Activated T-helper 1 cell treated with anti-CD3 and anti-CD28 coated beads, Interleukin-12 subunit alpha, Interleukin-12 subunit beta, Interleukin-2, Interleukin-4 antibody, amounts not matched to agents 30 ng/mL and 10 ng/mL and 1 ng/mL, durations not matched to agents 14 hours and 24 hours and 36 hours (primary cell): ENCODE measurements at regions not wholly inside any gene's neighbourhood (a gene's known extent, or its start where the extent isn't known, plus 50 kb on each side); places are given as distances from the start of the nearest gene placed in this dataset.
"Not testable (repeated sequence)": the region's sequence is repeated elsewhere in the genome, so short reads cannot be mapped to it uniquely, and the experiment has no call there.

ENCODE experiments used
- DNase-seq: peaks from one replicate; pipeline ENCODE4 v3.0.0; 2021; ENCODE audit warnings: low spot score
- H3K27ac Mint-ChIP-seq: one replicate; pipeline ENCODE4 v1.8.0; 2021; ENCODE audit warnings: mild to moderate bottlenecking, mixed read lengths
- H3K27me3 Mint-ChIP-seq: one replicate; pipeline ENCODE4 v1.8.0; 2022; ENCODE audit warnings: mild to moderate bottlenecking, moderate library complexity, mixed read lengths; ENCODE audit not compliant: insufficient read depth
- H3K36me3 Mint-ChIP-seq: one replicate; pipeline ENCODE4 v1.8.0; 2021; ENCODE audit warnings: low read depth, mixed read lengths
- H3K4me1 Mint-ChIP-seq: one replicate; pipeline ENCODE4 v1.8.0; 2021; ENCODE audit warnings: low read depth, mixed read lengths
- H3K4me3 Mint-ChIP-seq: one replicate; pipeline ENCODE4 v1.8.0; 2021; ENCODE audit warnings: mild to moderate bottlenecking, moderate library complexity, mixed read lengths
- H3K9me3 Mint-ChIP-seq: one replicate; pipeline ENCODE4 v1.8.0; 2021; ENCODE audit warnings: mixed read lengths
- intact Hi-C: fragments of 100-400 bp; cut with micrococcal nuclease; formaldehyde crosslinking; loops from one replicate; pipeline ENCODE4 v1.15.1; 2024

DNA sequence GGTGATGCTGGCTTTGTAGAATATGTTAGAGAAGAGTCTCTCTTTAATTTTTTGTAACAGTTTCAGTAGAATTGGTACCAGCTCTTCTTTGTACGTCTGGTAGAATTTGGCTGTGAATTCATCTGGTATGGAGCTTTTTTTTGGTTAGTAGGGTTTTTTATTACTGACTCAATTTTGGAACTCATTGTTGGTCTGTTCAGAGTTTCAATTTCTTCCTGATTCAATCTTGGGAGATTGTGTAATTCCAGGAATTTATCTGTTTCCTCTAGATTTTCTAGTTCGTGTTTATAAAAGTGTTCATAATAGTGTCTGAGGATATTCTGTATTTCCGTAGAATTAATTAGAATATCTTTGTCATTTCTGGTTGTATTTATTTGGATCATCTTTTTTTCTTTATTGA is 943.5 kb downstream of the TRIB2 start:
- Mint-ChIP-seq H3K27me3 (no peaks in the 10 kb centered on the region), H3K4me3 (no peak overlapping the region), H3K9me3 (no peaks in the 10 kb centered on the region), H3K4me1 (no peaks in the 10 kb centered on the region), H3K36me3 (no peaks in the 10 kb centered on the region), H3K27ac (no peak overlapping the region)
- no peak for DNase-seq
- intact Hi-C loops, result no loop called here

DNA sequence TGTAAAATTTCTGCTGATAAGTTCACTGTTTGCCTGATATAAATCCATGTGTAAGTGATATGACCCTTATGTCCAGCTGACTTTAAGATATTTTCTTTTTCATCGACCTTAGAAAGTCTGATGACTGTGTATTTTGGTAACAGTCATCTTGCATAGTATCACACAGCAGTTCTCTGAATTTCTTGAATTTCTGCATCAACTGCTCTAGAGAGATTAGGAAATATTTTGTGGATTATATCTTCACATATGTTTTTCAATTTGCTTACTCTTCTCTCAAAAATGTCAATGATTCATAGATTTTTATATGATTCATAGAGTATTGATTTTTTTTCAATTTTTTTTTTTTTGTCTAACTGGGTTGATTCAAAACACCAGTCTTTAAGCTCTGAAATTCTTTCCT is 945.3 kb downstream of the TRIB2 start:
- no peaks in the 10 kb centered on the region for H3K9me3 Mint-ChIP-seq
- no peaks in the 10 kb centered on the region for H3K27me3 Mint-ChIP-seq
- H3K4me3 Mint-ChIP-seq, result no peak overlapping the region
- no peak overlapping the region for H3K27ac Mint-ChIP-seq
- DNase-seq, result no peak
- no peaks in the 10 kb centered on the region for H3K36me3 Mint-ChIP-seq
- intact Hi-C loops, result no loop called here
- H3K4me1 Mint-ChIP-seq, result no peaks in the 10 kb centered on the region

DNA sequence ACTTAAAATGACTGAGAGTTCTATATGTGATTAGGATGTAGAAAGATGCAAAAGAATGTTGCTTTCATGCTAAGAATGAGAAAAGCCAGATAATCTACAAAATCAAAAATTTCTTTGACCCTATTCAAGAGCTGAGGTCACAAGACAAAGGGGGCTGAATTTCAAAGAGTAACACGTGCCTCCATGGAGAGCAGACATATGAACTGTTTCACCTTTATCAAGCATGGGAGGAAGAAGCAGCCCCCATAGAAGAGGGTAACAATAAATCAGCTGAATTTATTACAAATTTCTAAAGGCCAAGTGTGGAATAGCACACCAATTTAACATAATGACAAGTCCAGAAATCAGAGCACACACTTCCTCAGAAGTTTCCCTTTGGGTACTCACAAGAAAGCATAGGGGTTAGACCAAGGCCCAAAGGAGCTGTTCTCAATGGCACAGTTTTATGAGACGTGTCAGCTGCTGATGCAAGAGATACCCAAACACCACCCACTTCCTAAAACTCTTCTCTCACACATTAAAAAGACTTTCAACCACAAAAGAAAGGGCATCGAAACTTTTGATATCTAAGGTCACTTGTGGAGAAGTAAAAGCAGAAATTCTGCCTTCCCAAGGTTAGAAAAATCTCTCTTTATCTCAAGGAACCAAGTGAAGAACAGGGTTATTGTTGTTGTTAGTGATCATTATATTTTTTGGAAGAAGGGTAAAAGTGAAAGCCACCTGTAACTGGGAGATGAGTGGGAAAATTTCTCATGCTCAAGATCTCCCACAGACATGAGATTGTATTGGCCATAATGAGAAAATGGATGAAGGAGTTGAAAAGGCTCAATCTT is 950.1 kb downstream of the TRIB2 start:
- Mint-ChIP-seq H3K4me1 (no peaks in the 10 kb centered on the region), H3K36me3 (no peaks in the 10 kb centered on the region), H3K9me3 (peaks cover 3% of the 10 kb centered on the region), H3K27me3 (no peaks in the 10 kb centered on the region), H3K4me3 (no peak overlapping the region), H3K27ac (no peak overlapping the region)
- DNase-seq, result no peak
- intact Hi-C loops, result no loop called here

DNA sequence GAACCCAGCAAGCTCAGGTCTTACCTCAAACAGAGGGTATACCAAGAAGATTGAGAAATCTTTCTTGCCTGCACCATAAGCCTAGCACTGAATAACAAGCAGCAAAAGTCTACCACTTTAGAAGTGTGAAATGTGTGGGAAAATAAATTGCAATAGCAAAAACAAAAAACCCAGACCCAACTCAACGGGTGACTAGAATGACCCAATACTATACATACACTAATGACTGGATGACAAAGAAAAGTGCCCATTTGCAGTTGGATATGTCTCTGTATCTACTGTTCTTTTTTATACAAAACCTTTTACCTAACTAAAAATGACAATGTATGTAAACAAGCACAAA is 950.6 kb downstream of the TRIB2 start:
- Mint-ChIP-seq H3K27ac (no peak overlapping the region), H3K4me3 (no peak overlapping the region), H3K36me3 (no peaks in the 10 kb centered on the region), H3K27me3 (no peaks in the 10 kb centered on the region), H3K9me3 (peaks cover 3% of the 10 kb centered on the region), H3K4me1 (no peaks in the 10 kb centered on the region)
- no peak for DNase-seq
- intact Hi-C loops, result no loop called here

DNA sequence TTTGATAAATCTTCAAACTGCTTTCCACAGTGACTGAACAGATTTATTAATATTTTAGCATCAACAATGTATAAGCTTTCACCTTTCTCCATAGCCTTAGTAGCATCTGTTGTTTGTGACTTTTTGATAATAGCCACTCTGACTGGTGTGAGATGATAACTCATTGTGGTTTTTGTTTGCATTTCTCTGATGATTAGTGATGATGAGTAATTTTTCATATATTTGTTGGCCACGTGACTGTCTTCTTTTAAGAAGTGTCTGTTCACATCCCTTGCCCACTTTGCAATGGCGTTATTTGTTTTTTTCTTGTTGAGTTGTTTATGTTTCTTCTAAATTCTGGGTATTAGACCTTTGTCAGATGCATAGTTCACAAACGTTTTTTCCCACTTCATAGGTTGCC is 952.9 kb downstream of the TRIB2 start:
- no peak overlapping the region for H3K4me3 Mint-ChIP-seq
- no peaks in the 10 kb centered on the region for H3K27me3 Mint-ChIP-seq
- intact Hi-C loops, result no loop called here
- no peak for DNase-seq
- no peaks in the 10 kb centered on the region for H3K36me3 Mint-ChIP-seq
- peaks cover 3% of the 10 kb centered on the region for H3K9me3 Mint-ChIP-seq
- no peak overlapping the region for H3K27ac Mint-ChIP-seq
- H3K4me1 Mint-ChIP-seq, result no peaks in the 10 kb centered on the region

DNA sequence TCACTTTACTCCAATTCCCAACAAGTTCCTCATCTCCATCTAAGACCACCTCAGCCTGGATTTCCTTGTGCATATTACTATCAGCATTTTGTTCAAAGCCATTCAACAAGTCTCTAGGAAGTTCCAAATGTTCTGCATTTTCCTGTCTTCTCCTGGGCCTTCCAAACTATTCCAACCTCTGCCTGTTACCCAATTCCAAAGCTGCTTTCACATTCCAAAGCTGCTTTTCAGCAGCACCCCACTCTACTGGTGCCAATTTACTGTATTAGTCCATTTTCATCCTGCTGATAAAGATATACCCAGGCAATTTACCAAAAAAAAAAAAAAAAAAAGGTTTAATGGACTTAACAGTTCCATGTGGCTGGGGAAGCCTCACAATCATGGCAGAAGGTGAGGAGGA is 957.1 kb downstream of the TRIB2 start:
- H3K4me3 Mint-ChIP-seq, H3K4me1 Mint-ChIP-seq, DNase-seq, H3K27ac Mint-ChIP-seq, H3K27me3 Mint-ChIP-seq, intact Hi-C loops, H3K36me3 Mint-ChIP-seq: not testable (repeated sequence)
- H3K9me3 Mint-ChIP-seq, result peaks cover 11% of the 10 kb centered on the region

DNA sequence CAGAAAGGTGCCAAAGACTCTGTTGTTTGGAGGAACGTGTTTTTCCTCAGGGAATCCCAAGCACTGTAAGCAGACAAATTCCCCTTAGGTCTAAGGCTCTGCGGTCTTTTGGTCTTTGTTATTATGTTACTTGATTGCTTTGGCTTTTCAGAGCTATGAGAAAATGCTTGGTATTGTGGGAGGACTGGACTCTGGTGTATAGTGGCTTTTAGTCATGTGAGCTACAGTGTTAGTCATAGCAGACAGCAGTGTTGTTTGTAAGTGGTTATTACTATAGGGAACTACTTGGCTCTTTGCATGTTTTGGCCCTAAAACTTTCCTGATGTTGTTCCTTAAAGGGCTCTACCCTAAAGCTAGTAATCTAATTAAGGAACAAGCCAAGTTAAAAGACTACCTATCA is 956.2 kb upstream of the LRATD1 start:
- no peak overlapping the region for H3K27ac Mint-ChIP-seq
- no peaks in the 10 kb centered on the region for H3K36me3 Mint-ChIP-seq
- no peak for DNase-seq
- H3K4me1 Mint-ChIP-seq, result no peaks in the 10 kb centered on the region
- no peaks in the 10 kb centered on the region for H3K27me3 Mint-ChIP-seq
- no peak overlapping the region for H3K4me3 Mint-ChIP-seq
- intact Hi-C loops, result no loop called here
- peaks cover 23% of the 10 kb centered on the region for H3K9me3 Mint-ChIP-seq

DNA sequence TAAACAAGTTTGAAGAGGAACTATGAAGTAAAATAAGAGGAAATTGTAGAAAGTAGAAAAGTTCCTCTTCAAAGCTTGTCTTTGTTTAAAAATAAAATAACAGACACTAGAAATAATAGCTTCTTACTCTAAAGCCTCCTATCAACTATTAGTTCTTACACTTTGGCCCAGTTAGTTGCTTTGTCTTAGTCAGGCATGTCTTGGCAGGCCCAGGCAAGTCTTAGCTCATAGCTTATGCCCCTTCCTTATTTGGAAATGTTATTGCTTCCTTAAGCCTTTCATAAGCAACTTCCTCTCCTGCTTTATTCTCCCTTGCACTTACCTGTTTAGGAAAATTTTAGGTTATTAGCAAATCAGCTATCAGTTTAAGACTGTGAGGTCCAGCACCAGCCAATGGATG is 950.6 kb upstream of the LRATD1 start:
- no peak for DNase-seq

DNA sequence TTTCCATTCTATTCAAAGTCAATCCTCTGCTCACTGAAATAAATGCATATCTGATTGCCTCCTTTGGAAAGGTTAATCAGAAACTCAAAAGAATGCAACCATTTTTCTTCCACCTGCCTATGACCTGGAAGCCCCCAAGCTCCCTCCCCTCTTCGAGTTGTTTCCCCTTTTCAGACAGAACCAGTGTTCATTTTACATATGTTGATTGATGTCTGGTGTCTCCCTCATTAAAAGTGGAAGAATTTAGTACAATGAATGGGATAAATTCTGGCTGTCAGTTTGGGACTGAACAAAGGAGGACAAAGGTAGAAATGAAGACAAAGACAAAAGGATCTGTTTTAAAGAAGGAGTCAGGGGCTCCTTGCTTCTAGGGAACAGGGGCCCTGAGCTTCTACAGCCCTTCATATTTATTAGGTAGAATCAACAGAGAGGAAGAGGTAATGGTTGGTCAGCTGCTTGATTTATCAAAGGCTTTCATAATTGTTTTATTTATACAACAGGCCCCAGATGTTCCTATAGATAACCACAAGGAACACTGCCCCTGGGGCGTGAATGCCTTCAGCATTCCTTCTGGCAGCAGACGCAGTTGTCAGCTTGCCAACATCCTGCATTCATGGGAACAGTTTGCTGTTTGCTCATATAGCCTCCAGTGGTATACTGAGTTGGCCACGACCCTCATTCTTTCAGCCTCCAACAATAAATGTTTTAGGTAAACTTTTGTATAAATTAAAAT is 949.8 kb upstream of the LRATD1 start:
- Mint-ChIP-seq H3K4me3 (no peak overlapping the region), H3K4me1 (no peaks in the 10 kb centered on the region), H3K27me3 (no peaks in the 10 kb centered on the region), H3K9me3 (peaks cover 29% of the 10 kb centered on the region), H3K27ac (no peak overlapping the region), H3K36me3 (no peaks in the 10 kb centered on the region)
- no peak for DNase-seq
- intact Hi-C loops, result no loop called here

More for the DNA sequence above, 950.6 kb upstream of the LRATD1 start:
- Mint-ChIP-seq H3K27ac (no peak overlapping the region), H3K4me3 (no peak overlapping the region), H3K36me3 (no peaks in the 10 kb centered on the region), H3K27me3 (no peaks in the 10 kb centered on the region), H3K9me3 (peaks cover 29% of the 10 kb centered on the region), H3K4me1 (no peaks in the 10 kb centered on the region)
- intact Hi-C loops, result no loop called here

DNA sequence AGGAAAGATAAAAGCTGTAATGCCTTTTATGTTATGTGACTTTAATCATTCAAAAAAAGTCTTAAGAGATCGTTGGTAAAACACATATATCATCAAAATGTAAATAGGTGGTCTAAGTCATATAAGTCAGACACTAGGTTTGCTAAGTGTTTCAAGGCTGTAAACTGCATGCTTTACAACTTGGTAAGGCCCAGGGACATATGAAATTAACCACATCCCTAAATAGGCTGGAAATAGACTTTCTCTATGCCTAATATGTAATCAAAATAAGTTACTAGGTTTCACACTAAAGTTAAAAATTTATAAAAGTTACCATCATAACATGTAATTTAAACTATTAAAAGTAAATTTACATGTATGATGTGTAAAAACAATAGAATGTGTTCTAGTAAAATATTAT is 946.3 kb upstream of the LRATD1 start:
- Mint-ChIP-seq H3K4me1 (no peaks in the 10 kb centered on the region), H3K4me3 (no peak overlapping the region), H3K27ac (no peak overlapping the region), H3K36me3 (no peaks in the 10 kb centered on the region), H3K9me3 (peaks cover 15% of the 10 kb centered on the region), H3K27me3 (no peaks in the 10 kb centered on the region)
- intact Hi-C loops, result no loop called here
- no peak for DNase-seq

DNA sequence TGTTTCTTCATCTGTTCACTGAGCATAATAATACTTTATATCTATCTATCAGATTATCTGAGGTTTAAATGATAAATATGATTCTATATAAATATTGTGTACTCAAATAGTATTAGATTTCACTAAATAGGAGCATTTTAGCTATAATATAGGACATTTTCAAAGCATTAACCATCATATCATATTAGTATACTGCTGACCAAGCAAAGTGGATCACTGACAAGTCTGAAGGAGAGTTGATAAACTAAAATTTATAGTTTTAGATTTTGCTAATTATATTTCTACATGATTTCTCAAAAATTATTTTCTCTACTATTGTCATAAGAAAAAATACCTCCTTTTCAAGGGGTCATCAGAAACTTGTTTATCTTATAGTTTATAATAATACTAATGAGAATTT is 937.8 kb upstream of the LRATD1 start:
- no peaks in the 10 kb centered on the region for H3K36me3 Mint-ChIP-seq
- H3K27ac Mint-ChIP-seq, result no peak overlapping the region
- H3K27me3 Mint-ChIP-seq, result no peaks in the 10 kb centered on the region
- intact Hi-C loops, result no loop called here
- H3K4me3 Mint-ChIP-seq, result no peak overlapping the region
- peaks cover 4% of the 10 kb centered on the region for H3K9me3 Mint-ChIP-seq
- no peak for DNase-seq
- H3K4me1 Mint-ChIP-seq, result no peaks in the 10 kb centered on the region

DNA sequence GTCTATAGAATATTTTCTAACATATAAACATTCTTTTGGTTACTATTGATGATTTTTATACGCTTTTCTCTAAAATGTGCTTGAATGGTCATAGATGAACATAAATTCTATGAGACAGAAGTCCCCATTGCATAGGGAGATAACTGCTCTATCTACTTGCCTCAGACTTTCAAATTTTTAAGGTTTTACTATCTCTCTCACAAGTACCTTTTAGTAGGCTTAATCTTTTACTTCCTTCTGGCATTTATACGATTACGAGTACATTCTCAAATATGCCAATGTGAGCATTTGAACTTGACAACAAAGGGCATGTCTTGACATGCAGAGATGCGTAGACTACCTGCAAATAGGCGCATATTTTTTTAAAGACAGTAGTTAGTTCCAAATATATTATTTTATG is 935.9 kb upstream of the LRATD1 start:
- intact Hi-C loops, result no loop called here
- H3K4me1 Mint-ChIP-seq, result no peaks in the 10 kb centered on the region

DNA sequence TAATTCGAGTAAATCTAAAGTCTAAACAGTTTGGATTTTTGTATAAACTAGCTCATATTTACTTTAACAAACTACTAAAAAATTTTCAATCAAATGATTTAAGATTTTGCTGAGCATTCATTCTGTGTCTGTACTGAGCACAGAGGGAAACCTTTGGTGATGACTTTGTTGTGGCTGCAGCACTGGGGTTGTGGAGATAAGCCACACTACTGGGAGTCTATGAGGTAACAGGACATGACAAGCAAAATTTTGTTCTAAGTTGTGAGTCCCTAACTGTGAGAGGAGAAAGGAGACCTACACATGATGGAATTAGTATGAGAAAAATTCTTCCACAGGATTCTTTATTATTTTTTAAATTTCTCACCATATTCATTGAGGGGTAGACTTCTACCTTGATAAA is 933.7 kb upstream of the LRATD1 start:
- Mint-ChIP-seq H3K36me3 (no peaks in the 10 kb centered on the region), H3K4me3 (no peak overlapping the region), H3K27ac (no peak overlapping the region), H3K27me3 (no peaks in the 10 kb centered on the region), H3K9me3 (no peaks in the 10 kb centered on the region), H3K4me1 (no peaks in the 10 kb centered on the region)
- intact Hi-C loops, result no loop called here
- no peak for DNase-seq

More for the DNA sequence above, 935.9 kb upstream of the LRATD1 start:
- DNase-seq, result no peak
- H3K27ac Mint-ChIP-seq, result no peak overlapping the region
- H3K36me3 Mint-ChIP-seq, result no peaks in the 10 kb centered on the region
- no peaks in the 10 kb centered on the region for H3K27me3 Mint-ChIP-seq
- no peak overlapping the region for H3K4me3 Mint-ChIP-seq
- H3K9me3 Mint-ChIP-seq, result peaks cover 4% of the 10 kb centered on the region
